ENCODE measurements at regions not wholly inside any gene's neighbourhood (a gene's known extent, or its start where the extent isn't known, plus 50 kb on each side); places are given as distances from the start of the nearest gene placed in this dataset.

- Mint-ChIP-seq H3K4me3 (no peak overlapping the region), H3K4me1 (no peaks in the 10 kb centered on the region), H3K36me3 (no peaks in the 10 kb centered on the region), H3K27ac (no peak overlapping the region), H3K27me3 (no peaks in the 10 kb centered on the region), H3K9me3 (peaks cover 0 to 7% (median 0%) of the 10 kb centered on the region in 3 donors)
- ChIA-PET POLR2A (no interaction called here), CTCF (no interaction called here)
- H3K4me3 ChIP-seq (ENCODE audit: control insufficient read depth in 1 of 2, extremely low read depth in 1 of 2, low read length in 1 of 2): no peak overlapping the region
- no peaks in the 10 kb centered on the region for H3K9me3 ChIP-seq
- H3K27ac ChIP-seq (ENCODE audit: low read length): no peak overlapping the region
- no peaks in the 10 kb centered on the region for H3K27me3 ChIP-seq (replicated peaks in 1 of 2; ENCODE audit: control insufficient read depth in 2 of 2, extremely low read depth in 1 of 2, insufficient read depth in 2 of 2, low read length in 1 of 2)
- no peaks in the 10 kb centered on the region for H3K36me3 ChIP-seq (ENCODE audit: control insufficient read depth in 2 of 2, extremely low read depth in 1 of 2, insufficient read depth in 1 of 2, low read length in 1 of 2)
- DNase-seq (no peak), ATAC-seq (replicated peaks in 1 of 4) (no peak)
- WGBS (ENCODE audit: insufficient coverage): 100% methylated on average over 1 of the region's 2 CpGs
- H3K4me1 ChIP-seq (ENCODE audit: control insufficient read depth in 1 of 2, extremely low read depth in 1 of 2, insufficient read depth in 2 of 2, low read length in 2 of 2): peaks cover 0 to 5% of the 10 kb centered on the region in 2 experiments
Observed at GRCh38 chr2:188820576-188820975, 153.6 kb upstream of the COL3A1 start.

GRCh38 chr2:188824125-188824524, 150.0 kb upstream of the COL3A1 start:
- Histone ChIP-seq H3K27me3 (replicated peaks in 1 of 2; ENCODE audit: control insufficient read depth in 2 of 2, extremely low read depth in 1 of 2, insufficient read depth in 2 of 2, low read length in 1 of 2) (no peaks in the 10 kb centered on the region), H3K9me3 (no peaks in the 10 kb centered on the region), H3K27ac (ENCODE audit: low read length) (no peak overlapping the region), H3K36me3 (ENCODE audit: control insufficient read depth in 2 of 2, extremely low read depth in 1 of 2, insufficient read depth in 1 of 2, low read length in 1 of 2) (no peaks in the 10 kb centered on the region), H3K4me3 (ENCODE audit: control insufficient read depth in 1 of 2, extremely low read depth in 1 of 2, low read length in 1 of 2) (no peak overlapping the region), H3K4me1 (ENCODE audit: control insufficient read depth in 1 of 2, extremely low read depth in 1 of 2, insufficient read depth in 2 of 2, low read length in 2 of 2) (peaks cover 0 to 5% of the 10 kb centered on the region in 2 experiments)
- no peak for ATAC-seq (replicated peaks in 1 of 4)
- Mint-ChIP-seq H3K4me3 (no peak overlapping the region), H3K27me3 (no peaks in the 10 kb centered on the region), H3K36me3 (no peaks in the 10 kb centered on the region), H3K9me3 (peaks cover 0 to 9% (median 0%) of the 10 kb centered on the region in 3 donors), H3K27ac (no peak overlapping the region), H3K4me1 (no peaks in the 10 kb centered on the region)
- ChIA-PET CTCF (no interaction called here), POLR2A (no interaction called here)
- no peak for DNase-seq
- no CpG with 5 or more reads among the region's 2 CpGs for WGBS (ENCODE audit: insufficient coverage)

- no peaks in the 10 kb centered on the region for H3K27me3 ChIP-seq (replicated peaks in 1 of 2; ENCODE audit: control insufficient read depth in 2 of 2, extremely low read depth in 1 of 2, insufficient read depth in 2 of 2, low read length in 1 of 2)
- ATAC-seq (replicated peaks in 1 of 4) (no peak), DNase-seq (no peak)
- POLR2A ChIA-PET: no interaction called here
- no peaks in the 10 kb centered on the region for H3K4me1 Mint-ChIP-seq
- no peaks in the 10 kb centered on the region for H3K27me3 Mint-ChIP-seq
- H3K4me3 Mint-ChIP-seq: no peak overlapping the region
- H3K27ac ChIP-seq (ENCODE audit: low read length): no peak overlapping the region
- CTCF ChIA-PET: interaction anchor here in 1 of 2 donors (0.6 to 0.7 kb wide), 2 partner anchors 75 to 136 kb away, joined by 5 to 7 read pairs; no protein-coding TSS in a partner anchor
- no peak overlapping the region for H3K4me3 ChIP-seq (ENCODE audit: control insufficient read depth in 1 of 2, extremely low read depth in 1 of 2, low read length in 1 of 2)
- H3K36me3 Mint-ChIP-seq: no peaks in the 10 kb centered on the region
- H3K4me1 ChIP-seq (ENCODE audit: control insufficient read depth in 1 of 2, extremely low read depth in 1 of 2, insufficient read depth in 2 of 2, low read length in 2 of 2): no peaks in the 10 kb centered on the region
- H3K36me3 ChIP-seq (ENCODE audit: control insufficient read depth in 2 of 2, extremely low read depth in 1 of 2, insufficient read depth in 1 of 2, low read length in 1 of 2): no peaks in the 10 kb centered on the region
- no peaks in the 10 kb centered on the region for H3K9me3 ChIP-seq
- peaks cover 5 to 27% (median 13%) of the 10 kb centered on the region in 3 donors for H3K9me3 Mint-ChIP-seq
- no peak overlapping the region for H3K27ac Mint-ChIP-seq
Observed at GRCh38 chr2:188833331-188833730, 140.8 kb upstream of the COL3A1 start.

- H3K4me1 ChIP-seq (ENCODE audit: control insufficient read depth in 1 of 2, extremely low read depth in 1 of 2, insufficient read depth in 2 of 2, low read length in 2 of 2): no peaks in the 10 kb centered on the region
- no peaks in the 10 kb centered on the region for H3K27me3 Mint-ChIP-seq
- DNase-seq: no peak
- no peak overlapping the region for H3K4me3 Mint-ChIP-seq
- H3K4me3 ChIP-seq (ENCODE audit: control insufficient read depth in 1 of 2, extremely low read depth in 1 of 2, low read length in 1 of 2): no peak overlapping the region
- H3K9me3 ChIP-seq: no peaks in the 10 kb centered on the region
- H3K27me3 ChIP-seq (replicated peaks in 1 of 2; ENCODE audit: control insufficient read depth in 2 of 2, extremely low read depth in 1 of 2, insufficient read depth in 2 of 2, low read length in 1 of 2): no peaks in the 10 kb centered on the region
- H3K36me3 Mint-ChIP-seq: no peaks in the 10 kb centered on the region
- POLR2A ChIA-PET: no interaction called here
- ATAC-seq (replicated peaks in 1 of 4): no peak
- no peaks in the 10 kb centered on the region for H3K36me3 ChIP-seq (ENCODE audit: control insufficient read depth in 2 of 2, extremely low read depth in 1 of 2, insufficient read depth in 1 of 2, low read length in 1 of 2)
- H3K27ac Mint-ChIP-seq: no peak overlapping the region
- H3K27ac ChIP-seq (ENCODE audit: low read length): no peak overlapping the region
- H3K9me3 Mint-ChIP-seq: peaks cover 8 to 31% (median 18%) of the 10 kb centered on the region in 3 donors
- H3K4me1 Mint-ChIP-seq: no peaks in the 10 kb centered on the region
- CTCF ChIA-PET: no interaction called here
Observed at GRCh38 chr2:188833799-188834198, 140.4 kb upstream of the COL3A1 start.

- no peaks in the 10 kb centered on the region for H3K9me3 ChIP-seq
- H3K9me3 Mint-ChIP-seq: peaks cover 13 to 31% (median 14%) of the 10 kb centered on the region in 3 donors
- no peak overlapping the region for H3K27ac Mint-ChIP-seq
Observed at GRCh38 chr2:188835006-188835405, 139.2 kb upstream of the COL3A1 start.

GRCh38 chr2:188835821-188836220, 138.4 kb upstream of the COL3A1 start:
- Histone ChIP-seq H3K27ac (ENCODE audit: low read length) (no peak overlapping the region), H3K9me3 (no peaks in the 10 kb centered on the region), H3K36me3 (ENCODE audit: control insufficient read depth in 2 of 2, extremely low read depth in 1 of 2, insufficient read depth in 1 of 2, low read length in 1 of 2) (no peaks in the 10 kb centered on the region), H3K27me3 (replicated peaks in 1 of 2; ENCODE audit: control insufficient read depth in 2 of 2, extremely low read depth in 1 of 2, insufficient read depth in 2 of 2, low read length in 1 of 2) (no peaks in the 10 kb centered on the region), H3K4me1 (ENCODE audit: control insufficient read depth in 1 of 2, extremely low read depth in 1 of 2, insufficient read depth in 2 of 2, low read length in 2 of 2) (no peaks in the 10 kb centered on the region), H3K4me3 (ENCODE audit: control insufficient read depth in 1 of 2, extremely low read depth in 1 of 2, low read length in 1 of 2) (no peak overlapping the region)
- WGBS (ENCODE audit: insufficient coverage): 67% methylated on average over 1 of the region's 2 CpGs
- Mint-ChIP-seq H3K27ac (no peak overlapping the region), H3K4me3 (no peak overlapping the region), H3K9me3 (peaks cover 11 to 29% (median 14%) of the 10 kb centered on the region in 3 donors), H3K4me1 (no peaks in the 10 kb centered on the region), H3K27me3 (no peaks in the 10 kb centered on the region), H3K36me3 (no peaks in the 10 kb centered on the region)
- CTCF ChIA-PET: no interaction called here
- ATAC-seq (replicated peaks in 1 of 4): peak in 1 of 4 experiments; percentile 20
- POLR2A ChIA-PET: no interaction called here
- DNase-seq: no peak

More at GRCh38 chr2:188835006-188835405, 139.2 kb upstream of the COL3A1 start:
- no peaks in the 10 kb centered on the region for H3K27me3 ChIP-seq (replicated peaks in 1 of 2; ENCODE audit: control insufficient read depth in 2 of 2, extremely low read depth in 1 of 2, insufficient read depth in 2 of 2, low read length in 1 of 2)
- no peaks in the 10 kb centered on the region for H3K36me3 ChIP-seq (ENCODE audit: control insufficient read depth in 2 of 2, extremely low read depth in 1 of 2, insufficient read depth in 1 of 2, low read length in 1 of 2)
- Mint-ChIP-seq H3K27me3 (no peaks in the 10 kb centered on the region), H3K4me3 (no peak overlapping the region), H3K36me3 (no peaks in the 10 kb centered on the region), H3K4me1 (no peaks in the 10 kb centered on the region)
- H3K4me1 ChIP-seq (ENCODE audit: control insufficient read depth in 1 of 2, extremely low read depth in 1 of 2, insufficient read depth in 2 of 2, low read length in 2 of 2): no peaks in the 10 kb centered on the region
- CTCF ChIA-PET: no interaction called here
- POLR2A ChIA-PET: no interaction called here
- H3K4me3 ChIP-seq (ENCODE audit: control insufficient read depth in 1 of 2, extremely low read depth in 1 of 2, low read length in 1 of 2): no peak overlapping the region
- no peak overlapping the region for H3K27ac ChIP-seq (ENCODE audit: low read length)
- ATAC-seq (replicated peaks in 1 of 4) (no peak), DNase-seq (no peak)
- 0% methylated on average over 1 of the region's 1 CpG for WGBS (ENCODE audit: insufficient coverage)

GRCh38 chr2:188845692-188846091, 128.5 kb upstream of the COL3A1 start:
- no peaks in the 10 kb centered on the region for H3K36me3 ChIP-seq (ENCODE audit: control insufficient read depth in 2 of 2, extremely low read depth in 1 of 2, insufficient read depth in 1 of 2, low read length in 1 of 2)
- ATAC-seq (replicated peaks in 1 of 4): no peak
- H3K36me3 Mint-ChIP-seq: no peaks in the 10 kb centered on the region
- no peaks in the 10 kb centered on the region for H3K9me3 ChIP-seq
- H3K27ac Mint-ChIP-seq: no peak overlapping the region
- H3K4me1 Mint-ChIP-seq: no peaks in the 10 kb centered on the region
- no peak overlapping the region for H3K4me3 ChIP-seq (ENCODE audit: control insufficient read depth in 1 of 2, extremely low read depth in 1 of 2, low read length in 1 of 2)
- no peaks in the 10 kb centered on the region for H3K4me1 ChIP-seq (ENCODE audit: control insufficient read depth in 1 of 2, extremely low read depth in 1 of 2, insufficient read depth in 2 of 2, low read length in 2 of 2)
- H3K9me3 Mint-ChIP-seq: peaks cover 3 to 14% (median 10%) of the 10 kb centered on the region in 3 donors
- H3K27me3 Mint-ChIP-seq: no peaks in the 10 kb centered on the region
- H3K4me3 Mint-ChIP-seq: no peak overlapping the region
- POLR2A ChIA-PET: no interaction called here
- DNase-seq: no peak
- no peak overlapping the region for H3K27ac ChIP-seq (ENCODE audit: low read length)
- no peaks in the 10 kb centered on the region for H3K27me3 ChIP-seq (replicated peaks in 1 of 2; ENCODE audit: control insufficient read depth in 2 of 2, extremely low read depth in 1 of 2, insufficient read depth in 2 of 2, low read length in 1 of 2)
- CTCF ChIA-PET: no interaction called here
